ENCODE measurements at regions not wholly inside any gene's neighbourhood (a gene's known extent, or its start where the extent isn't known, plus 50 kb on each side); places are given as distances from the start of the nearest gene placed in this dataset.
"Not testable (repeated sequence)": the region's sequence is repeated elsewhere in the genome, so short reads cannot be mapped to it uniquely, and the experiment has no call there.

GRCh38 chr14:44730860-44731259, 223.8 kb upstream of the FSCB start:
- Histone ChIP-seq H2AFZ (replicated peaks; ENCODE audit: low read length, poor library complexity) (no peak overlapping the region), H3K56ac (ENCODE audit: extremely low read depth, insufficient read depth, low read length) (no peak overlapping the region), H3K4me3 (ENCODE audit: insufficient read depth, low read depth, low read length) (no peak overlapping the region), H4K20me1 (ENCODE audit: insufficient read depth, low read length) (no peaks in the 10 kb centered on the region), H3K9ac (ENCODE audit: low read depth, low read length) (no peak overlapping the region), H3K18ac (ENCODE audit: low read depth, low read length) (no peak overlapping the region), H2BK5ac (ENCODE audit: low read depth, low read length, poor library complexity, severe bottlenecking) (no peak overlapping the region), H3K36me3 (ENCODE audit: control insufficient read depth, insufficient read depth, low read length) (no peaks in the 10 kb centered on the region), H2BK20ac (ENCODE audit: low read depth, low read length) (no peak overlapping the region), H3K4me2 (ENCODE audit: low read depth, low read length) (no peak overlapping the region), H2AK5ac (ENCODE audit: low read depth, low read length) (no peak overlapping the region), H2BK120ac (ENCODE audit: low read depth, low read length) (no peak overlapping the region), H2AK9ac (replicated peaks; ENCODE audit: low read depth, low read length, poor library complexity) (no peak overlapping the region), H2BK15ac (ENCODE audit: low read depth, low read length) (no peak overlapping the region), H3K9me3 (ENCODE audit: control insufficient read depth, insufficient read depth, low read length) (no peaks in the 10 kb centered on the region), H4K5ac (ENCODE audit: low read depth, low read length) (no peak overlapping the region), H3K14ac (replicated peaks; ENCODE audit: low read depth, low read length) (no peak overlapping the region), H3K27ac (ENCODE audit: insufficient read depth, low read length) (no peak overlapping the region), H4K8ac (ENCODE audit: low read depth in 2 of 2, low read length in 2 of 2) (no peak overlapping the region), H4K91ac (ENCODE audit: insufficient read depth, low read depth, low read length) (no peak overlapping the region), H3K79me1 (ENCODE audit: low read depth in 1 of 2, low read length in 2 of 2) (no peaks in the 10 kb centered on the region), H3K9me1 (ENCODE audit: insufficient read depth, low read length) (no peaks in the 10 kb centered on the region), H3K4ac (ENCODE audit: low read depth, low read length) (no peak overlapping the region), H3K23ac (ENCODE audit: low read depth, low read length) (no peak overlapping the region), H3K4me1 (ENCODE audit: control insufficient read depth, insufficient read depth, low read length) (no peaks in the 10 kb centered on the region), H3K27me3 (ENCODE audit: control insufficient read depth, insufficient read depth, low read length) (no peaks in the 10 kb centered on the region)
- dilution Hi-C loops (cut with HindIII; ENCODE audit: low sequenced_read_pairs, unreplicated experiment) (no loop called here), in situ Hi-C loops (cut with MboI; ENCODE audit: low sequenced_read_pairs) (no loop called here), intact Hi-C loops (cut with micrococcal nuclease) (no loop called here)
- DNase-seq (no peak), ATAC-seq (ENCODE audit: low read depth) (no peak)
- ChIA-PET POLR2A (ENCODE audit: unreplicated experiment) (no interaction called here), CTCF (no interaction called here)
- TF ChIP-seq, protein P1, sequence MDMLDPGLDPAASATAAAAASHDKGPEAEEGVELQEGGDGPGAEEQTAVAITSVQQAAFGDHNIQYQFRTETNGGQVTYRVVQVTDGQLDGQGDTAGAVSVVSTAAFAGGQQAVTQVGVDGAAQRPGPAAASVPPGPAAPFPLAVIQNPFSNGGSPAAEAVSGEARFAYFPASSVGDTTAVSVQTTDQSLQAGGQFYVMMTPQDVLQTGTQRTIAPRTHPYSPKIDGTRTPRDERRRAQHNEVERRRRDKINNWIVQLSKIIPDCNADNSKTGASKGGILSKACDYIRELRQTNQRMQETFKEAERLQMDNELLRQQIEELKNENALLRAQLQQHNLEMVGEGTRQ (IDR thresholded peaks at IDR 0.05; ENCODE audit: low read depth, low read length): no peak
- WGBS, 2 experiments (ENCODE audit: extremely low coverage in 2 of 2, insufficient read length in 1 of 2): no CpG with 5 or more reads among the region's 3 CpGs
- BruUV-seq (replicated peaks): no TSS peak

GRCh38 chr14:44721395-44721794, 214.3 kb upstream of the FSCB start:
- POLR2A ChIA-PET (ENCODE audit: unreplicated experiment); H2BK15ac ChIP-seq (ENCODE audit: low read depth, low read length); H2BK120ac ChIP-seq (ENCODE audit: low read depth, low read length); dilution Hi-C loops (cut with HindIII; ENCODE audit: low sequenced_read_pairs, unreplicated experiment); H3K9ac ChIP-seq (ENCODE audit: low read depth, low read length); CTCF ChIA-PET; H2BK20ac ChIP-seq (ENCODE audit: low read depth, low read length); in situ Hi-C loops (cut with MboI; ENCODE audit: low sequenced_read_pairs); H3K79me1 ChIP-seq (ENCODE audit: low read depth in 1 of 2, low read length in 2 of 2); H3K4ac ChIP-seq (ENCODE audit: low read depth, low read length); H3K27ac ChIP-seq (ENCODE audit: insufficient read depth, low read length); H3K4me2 ChIP-seq (ENCODE audit: low read depth, low read length); DNase-seq; H3K14ac ChIP-seq (replicated peaks; ENCODE audit: low read depth, low read length); H4K5ac ChIP-seq (ENCODE audit: low read depth, low read length); H3K56ac ChIP-seq (ENCODE audit: extremely low read depth, insufficient read depth, low read length); H3K9me1 ChIP-seq (ENCODE audit: insufficient read depth, low read length); H3K23ac ChIP-seq (ENCODE audit: low read depth, low read length); H3K36me3 ChIP-seq (ENCODE audit: control insufficient read depth, insufficient read depth, low read length); H2AK5ac ChIP-seq (ENCODE audit: low read depth, low read length); H3K9me3 ChIP-seq (ENCODE audit: control insufficient read depth, insufficient read depth, low read length); H4K20me1 ChIP-seq (ENCODE audit: insufficient read depth, low read length); H4K91ac ChIP-seq (ENCODE audit: insufficient read depth, low read depth, low read length); BruUV-seq (replicated peaks); H2BK5ac ChIP-seq (ENCODE audit: low read depth, low read length, poor library complexity, severe bottlenecking); H2AK9ac ChIP-seq (replicated peaks; ENCODE audit: low read depth, low read length, poor library complexity); H2AFZ ChIP-seq (replicated peaks; ENCODE audit: low read length, poor library complexity); intact Hi-C loops (cut with micrococcal nuclease); H3K4me1 ChIP-seq (ENCODE audit: control insufficient read depth, insufficient read depth, low read length); H3K27me3 ChIP-seq (ENCODE audit: control insufficient read depth, insufficient read depth, low read length); H4K8ac ChIP-seq (ENCODE audit: low read depth in 2 of 2, low read length in 2 of 2); H3K4me3 ChIP-seq (ENCODE audit: insufficient read depth, low read depth, low read length); H3K18ac ChIP-seq (ENCODE audit: low read depth, low read length); ATAC-seq (ENCODE audit: low read depth): not testable (repeated sequence)
- no CpG with 5 or more reads among the region's 1 CpG for WGBS, 2 experiments (ENCODE audit: extremely low coverage in 2 of 2, insufficient read length in 1 of 2)

Data from IMR-90 (cell line).